GM12873 (cell line): ENCODE measurements at regions not wholly inside any gene's neighbourhood (a gene's known extent, or its start where the extent isn't known, plus 50 kb on each side); places are given as distances from the start of the nearest gene placed in this dataset.

Source experiments
- TF ChIP-seq, protein P1 (sequence below): IDR thresholded peaks from 2 replicates; pipeline ENCODE4 v1.5.1; 2012; ENCODE audit warnings: low read depth, mild to moderate bottlenecking, moderate library complexity, low read length, control low read depth; ENCODE audit not compliant: insufficient read depth; ENCODE audit errors: missing control alignments

DNA sequence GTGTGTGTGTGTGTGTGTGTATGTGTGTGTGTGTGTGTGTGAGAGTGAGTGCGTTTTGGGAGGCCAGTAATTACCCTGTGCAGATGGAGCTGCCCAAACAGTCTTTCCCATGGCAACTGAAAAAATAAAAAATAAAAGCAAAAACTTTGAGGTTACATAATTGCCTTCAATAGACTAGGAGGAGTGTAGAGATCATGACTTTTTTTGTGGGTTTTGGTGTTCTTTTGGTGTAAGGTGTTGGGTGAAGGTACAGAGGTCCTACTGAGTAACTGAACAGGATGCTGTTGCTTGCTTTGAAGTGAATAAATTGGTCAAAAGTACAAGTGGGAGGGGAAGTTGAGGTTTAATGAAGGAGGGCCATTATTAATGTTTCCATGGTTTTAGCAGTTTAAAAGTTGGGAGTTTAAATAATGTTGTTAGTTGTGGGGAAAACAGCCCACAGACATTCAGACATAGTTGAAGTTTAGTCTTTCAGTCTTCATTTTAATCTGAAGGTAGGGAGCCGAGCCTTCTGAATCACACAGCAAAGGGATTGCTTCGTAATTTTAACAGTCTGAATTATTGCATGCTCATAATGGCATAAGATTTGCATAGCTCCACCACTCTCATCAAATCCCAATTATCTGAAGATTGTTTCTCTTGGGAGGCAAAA, 251.4 kb downstream of the PRL start:
- TF ChIP-seq, protein P1, sequence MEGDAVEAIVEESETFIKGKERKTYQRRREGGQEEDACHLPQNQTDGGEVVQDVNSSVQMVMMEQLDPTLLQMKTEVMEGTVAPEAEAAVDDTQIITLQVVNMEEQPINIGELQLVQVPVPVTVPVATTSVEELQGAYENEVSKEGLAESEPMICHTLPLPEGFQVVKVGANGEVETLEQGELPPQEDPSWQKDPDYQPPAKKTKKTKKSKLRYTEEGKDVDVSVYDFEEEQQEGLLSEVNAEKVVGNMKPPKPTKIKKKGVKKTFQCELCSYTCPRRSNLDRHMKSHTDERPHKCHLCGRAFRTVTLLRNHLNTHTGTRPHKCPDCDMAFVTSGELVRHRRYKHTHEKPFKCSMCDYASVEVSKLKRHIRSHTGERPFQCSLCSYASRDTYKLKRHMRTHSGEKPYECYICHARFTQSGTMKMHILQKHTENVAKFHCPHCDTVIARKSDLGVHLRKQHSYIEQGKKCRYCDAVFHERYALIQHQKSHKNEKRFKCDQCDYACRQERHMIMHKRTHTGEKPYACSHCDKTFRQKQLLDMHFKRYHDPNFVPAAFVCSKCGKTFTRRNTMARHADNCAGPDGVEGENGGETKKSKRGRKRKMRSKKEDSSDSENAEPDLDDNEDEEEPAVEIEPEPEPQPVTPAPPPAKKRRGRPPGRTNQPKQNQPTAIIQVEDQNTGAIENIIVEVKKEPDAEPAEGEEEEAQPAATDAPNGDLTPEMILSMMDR = no peak

DNA sequence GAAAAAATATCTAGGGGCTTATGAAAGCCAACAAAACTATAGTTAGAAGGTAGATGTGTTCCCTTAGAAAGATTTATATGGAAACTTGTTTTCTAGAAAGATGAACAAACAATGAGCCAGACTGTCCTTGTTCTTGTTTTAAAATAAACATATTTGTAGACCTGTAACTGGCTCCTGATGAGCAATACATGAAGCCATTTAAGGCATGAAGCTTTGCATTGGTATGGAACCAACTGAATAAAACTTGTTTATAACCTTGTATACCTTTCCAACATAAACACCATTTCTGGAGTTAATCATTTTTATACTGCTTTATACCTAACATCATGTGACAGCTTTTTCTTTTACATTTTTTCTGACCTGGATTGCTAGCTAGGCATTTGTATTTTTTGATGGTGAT, 247.8 kb downstream of the PRL start:
- TF ChIP-seq, protein P1 = no peak

DNA sequence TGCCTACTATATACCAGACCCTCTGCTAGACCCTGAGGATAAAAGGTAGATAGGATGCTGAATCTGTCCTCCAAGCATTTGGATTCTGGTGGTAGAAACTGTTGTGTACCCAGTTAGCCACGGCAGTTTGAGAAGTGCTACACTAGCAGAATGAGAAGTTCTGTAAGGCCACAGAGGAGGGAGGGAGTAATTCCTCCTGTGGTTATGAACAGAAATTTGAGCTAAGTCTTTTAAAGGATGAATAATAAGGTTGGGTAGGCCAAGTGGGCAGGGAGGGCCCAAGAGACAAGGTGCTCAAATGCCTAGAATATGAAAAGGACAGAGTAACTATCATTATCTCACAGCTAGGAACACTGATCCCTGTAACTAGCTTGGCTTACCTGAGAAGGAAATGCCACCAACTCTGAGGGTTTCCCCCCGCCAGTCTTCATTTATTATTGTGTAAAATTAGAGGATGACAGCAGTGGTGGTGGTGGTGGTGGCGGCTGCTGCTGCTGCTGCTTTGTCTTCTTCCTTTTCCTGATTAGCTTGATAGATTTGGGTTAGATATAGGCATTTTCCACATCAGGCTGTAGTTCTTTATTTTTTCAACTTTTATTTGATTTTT, 243.3 kb downstream of the PRL start:
- TF ChIP-seq, protein P1 = no peak

DNA sequence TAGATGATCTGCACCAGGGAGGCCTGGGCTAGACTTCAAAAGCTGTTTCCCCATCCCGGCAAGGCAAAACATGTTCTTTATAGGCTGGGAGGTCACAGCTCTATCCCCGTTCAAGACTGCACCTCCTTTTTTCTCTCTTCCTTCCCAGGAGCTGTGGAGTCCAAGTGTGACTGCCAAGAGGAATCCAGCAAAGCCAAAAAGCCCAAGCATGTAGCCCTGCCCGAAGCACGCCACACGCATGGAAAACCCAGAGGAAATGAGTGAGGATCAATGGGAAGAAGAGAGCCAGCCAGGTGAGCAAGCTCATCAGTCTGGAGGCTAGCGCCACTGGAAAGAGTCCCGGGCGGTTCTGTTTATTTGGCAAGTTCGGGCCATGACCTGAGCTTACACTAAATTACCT, 240.4 kb downstream of the PRL start:
- TF ChIP-seq, protein P1 = no peak

DNA sequence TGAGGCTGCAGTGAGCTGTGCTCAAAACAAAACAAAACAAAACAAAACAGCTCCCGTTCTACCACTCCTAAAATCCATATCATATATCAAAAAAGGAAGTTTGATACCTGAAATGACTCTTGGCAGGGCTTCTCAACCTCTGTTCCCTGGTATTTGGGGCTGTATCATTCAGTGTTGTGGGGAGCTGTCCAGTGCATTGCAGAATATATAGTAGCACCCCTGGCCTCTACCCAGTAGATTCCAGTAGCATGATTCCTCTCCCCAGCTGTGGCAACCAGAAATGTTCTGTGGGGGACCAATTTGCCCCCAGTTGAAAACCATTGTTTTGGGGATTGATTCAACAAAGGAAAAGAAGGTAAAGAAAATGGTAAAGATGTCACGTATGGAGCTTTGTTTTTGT, 238.9 kb downstream of the PRL start:
- TF ChIP-seq, protein P1 = no peak

DNA sequence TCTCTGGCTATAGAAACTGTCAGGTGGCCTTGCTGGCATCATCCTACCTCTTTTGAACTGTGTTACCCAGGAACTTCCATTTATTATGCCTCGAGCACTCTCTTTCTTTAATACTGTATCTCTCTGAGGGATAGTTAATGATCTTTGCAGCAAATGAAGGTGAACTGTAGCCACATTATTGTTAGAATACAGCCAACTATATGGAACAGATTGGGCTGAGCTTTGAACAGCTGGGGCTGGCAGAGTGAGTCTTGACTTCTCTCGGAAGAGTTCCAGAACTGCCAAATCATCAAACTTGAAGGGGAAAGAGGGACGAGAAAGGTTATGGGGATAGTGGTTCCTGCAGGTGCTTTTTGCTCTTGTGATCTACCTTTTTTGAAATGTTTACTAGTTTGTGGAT, 237.7 kb downstream of the PRL start:
- TF ChIP-seq, protein P1 = no peak

DNA sequence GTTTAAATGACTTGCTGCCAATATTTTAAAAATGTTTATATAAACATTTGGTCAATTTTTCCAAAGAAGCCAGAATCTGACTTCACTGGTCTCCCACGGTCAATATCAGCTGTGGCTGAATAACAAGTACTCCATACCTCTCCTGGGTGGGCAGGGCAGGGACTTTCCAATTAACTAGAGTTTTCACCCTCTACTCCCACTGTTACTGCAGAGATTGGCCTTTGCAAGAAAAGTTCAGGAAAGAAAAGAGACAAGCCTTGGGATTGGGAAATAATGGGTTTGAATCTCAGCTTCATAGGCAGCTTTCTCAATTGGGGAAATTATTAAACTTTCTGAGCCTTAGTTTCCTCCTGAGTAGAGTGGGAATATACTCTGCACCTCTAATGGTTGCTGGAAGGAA, 236.9 kb downstream of the PRL start:
- TF ChIP-seq, protein P1 = no peak
